ENCODE measurements at regions not wholly inside any gene's neighbourhood (a gene's known extent, or its start where the extent isn't known, plus 50 kb on each side); places are given as distances from the start of the nearest gene placed in this dataset.

DNA sequence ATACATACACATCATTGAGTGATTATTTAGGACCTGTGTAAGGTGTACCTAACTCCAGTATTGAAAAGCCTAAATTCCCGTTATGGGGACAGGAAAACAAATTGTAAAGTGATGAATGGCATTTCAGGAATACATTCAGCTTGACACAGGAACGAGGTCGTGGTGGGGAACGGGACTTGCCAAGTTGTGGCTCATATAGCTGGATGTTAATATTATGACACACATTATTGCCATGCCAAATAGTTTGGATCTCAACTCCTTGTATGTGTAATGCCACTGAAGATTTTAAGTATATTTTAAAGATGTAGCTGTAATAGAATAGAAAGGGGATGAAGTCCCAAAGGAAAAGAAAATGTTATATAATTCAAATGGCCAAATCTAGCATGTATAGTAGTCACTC lies 227.2 kb upstream of the GOLIM4 start:
- CTCF ChIA-PET: no interaction called here
- H3K4me3 Mint-ChIP-seq: no peak overlapping the region

GRCh38 chr3:168314166-168314565 lies 218.4 kb upstream of the GOLIM4 start:
- DNase-seq: no peak
- Mint-ChIP-seq H3K4me3 (no peak overlapping the region), H3K27ac (no peak overlapping the region), H3K36me3 (ENCODE audit: low read depth) (no peaks in the 10 kb centered on the region), H3K27me3 (no peaks in the 10 kb centered on the region), H3K9me3 (peaks cover 11% of the 10 kb centered on the region), H3K4me1 (no peaks in the 10 kb centered on the region)
- ChIA-PET POLR2A (no interaction called here), CTCF (no interaction called here)

More for the DNA sequence above, 227.2 kb upstream of the GOLIM4 start:
- POLR2A ChIA-PET: no interaction called here
- Mint-ChIP-seq H3K9me3 (peaks cover 3% of the 10 kb centered on the region), H3K27me3 (no peaks in the 10 kb centered on the region), H3K4me1 (no peaks in the 10 kb centered on the region), H3K36me3 (ENCODE audit: low read depth) (no peaks in the 10 kb centered on the region), H3K27ac (no peak overlapping the region)
- DNase-seq: no peak

GRCh38 chr3:168312984-168313383 lies 217.3 kb upstream of the GOLIM4 start:
- CTCF ChIA-PET: no interaction called here
- no peaks in the 10 kb centered on the region for H3K4me1 Mint-ChIP-seq
- peaks cover 7% of the 10 kb centered on the region for H3K9me3 Mint-ChIP-seq
- no peak overlapping the region for H3K27ac Mint-ChIP-seq
- POLR2A ChIA-PET: no interaction called here
- no peak for DNase-seq
- H3K36me3 Mint-ChIP-seq (ENCODE audit: low read depth): no peaks in the 10 kb centered on the region
- H3K4me3 Mint-ChIP-seq: no peak overlapping the region
- no peaks in the 10 kb centered on the region for H3K27me3 Mint-ChIP-seq

DNA sequence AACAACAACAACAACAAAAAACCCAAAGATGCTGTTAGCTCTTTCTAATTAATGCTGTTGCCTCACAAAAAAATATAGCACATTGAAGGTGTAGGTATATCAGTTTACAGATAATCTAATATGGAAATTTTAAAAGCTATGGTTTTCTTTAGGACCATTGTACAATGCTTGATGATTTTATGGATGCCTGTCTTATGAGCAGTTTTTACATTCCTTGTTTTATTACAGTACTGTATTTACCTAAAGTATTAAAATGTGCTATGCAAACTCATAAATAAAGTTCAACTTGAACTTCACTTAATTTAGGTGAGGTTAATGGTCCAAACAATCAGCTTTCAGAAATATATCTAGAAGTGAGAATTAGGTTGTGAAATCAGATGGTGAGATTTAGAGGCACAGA lies 212.2 kb upstream of the GOLIM4 start:
- POLR2A ChIA-PET: no interaction called here
- H3K9me3 Mint-ChIP-seq: peaks cover 10% of the 10 kb centered on the region
- CTCF ChIA-PET: no interaction called here

GRCh38 chr3:168295027-168295426 lies 199.3 kb upstream of the GOLIM4 start:
- ChIA-PET POLR2A (no interaction called here), CTCF (no interaction called here)
- H3K27ac Mint-ChIP-seq: no peak overlapping the region
- H3K9me3 Mint-ChIP-seq: no peaks in the 10 kb centered on the region
- no peak for DNase-seq
- H3K4me3 Mint-ChIP-seq: no peak overlapping the region
- no peaks in the 10 kb centered on the region for H3K27me3 Mint-ChIP-seq
- no peaks in the 10 kb centered on the region for H3K36me3 Mint-ChIP-seq (ENCODE audit: low read depth)
- H3K4me1 Mint-ChIP-seq: no peaks in the 10 kb centered on the region

More for the DNA sequence above, 212.2 kb upstream of the GOLIM4 start:
- Mint-ChIP-seq H3K36me3 (ENCODE audit: low read depth) (no peaks in the 10 kb centered on the region), H3K4me3 (no peak overlapping the region), H3K27me3 (no peaks in the 10 kb centered on the region), H3K4me1 (no peaks in the 10 kb centered on the region), H3K27ac (no peak overlapping the region)
- no peak for DNase-seq

DNA sequence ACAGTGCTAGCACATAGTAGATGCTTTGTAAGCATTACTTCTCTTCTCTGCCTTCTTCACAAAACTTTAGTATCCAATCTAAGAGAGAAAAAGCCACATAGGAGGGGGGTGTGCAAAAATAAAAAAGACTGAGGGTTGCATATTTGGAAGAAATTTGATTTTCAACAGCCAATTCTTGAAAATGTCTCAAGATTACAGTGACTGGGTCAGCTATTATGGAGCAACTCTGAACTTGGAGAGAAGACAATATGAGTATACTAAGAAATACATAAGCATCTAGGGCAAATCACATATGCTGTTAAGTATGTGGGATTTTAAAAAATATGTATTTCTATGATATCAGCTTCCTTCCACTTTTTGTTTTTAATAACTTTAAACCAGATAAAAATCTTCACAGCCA lies 196.6 kb upstream of the GOLIM4 start:
- CTCF ChIA-PET: no interaction called here
- Mint-ChIP-seq H3K9me3 (no peaks in the 10 kb centered on the region), H3K4me1 (no peaks in the 10 kb centered on the region), H3K27ac (no peak overlapping the region), H3K36me3 (ENCODE audit: low read depth) (no peaks in the 10 kb centered on the region), H3K27me3 (no peaks in the 10 kb centered on the region), H3K4me3 (no peak overlapping the region)
- DNase-seq: no peak
- POLR2A ChIA-PET: no interaction called here

DNA sequence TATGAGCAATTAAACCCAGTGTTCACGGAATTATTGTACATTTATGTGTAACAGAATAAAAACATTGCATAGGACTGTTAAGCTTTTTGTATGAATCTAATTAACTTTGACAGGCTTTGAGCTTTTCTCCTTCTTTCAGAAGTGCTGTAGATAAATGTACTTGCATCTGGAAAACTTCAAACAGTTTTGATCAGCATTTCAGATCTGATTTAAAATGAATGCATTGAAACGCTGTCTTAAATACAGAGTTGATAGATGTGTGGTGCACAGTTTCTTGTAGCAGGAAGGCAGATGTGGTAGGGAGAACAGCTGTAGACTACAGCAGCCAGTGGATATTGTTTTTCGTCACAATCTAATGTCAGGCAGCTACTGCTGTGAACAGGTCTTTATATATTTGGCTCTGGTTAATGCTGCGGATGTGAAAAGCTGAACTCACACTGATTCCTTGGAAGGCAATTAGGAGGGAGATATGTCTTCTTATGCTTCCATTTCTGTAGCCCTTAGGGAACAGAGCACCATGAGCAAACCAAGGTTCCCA lies 193.8 kb upstream of the GOLIM4 start:
- ChIA-PET POLR2A (no interaction called here), CTCF (no interaction called here)
- Mint-ChIP-seq H3K9me3 (no peaks in the 10 kb centered on the region), H3K36me3 (ENCODE audit: low read depth) (no peaks in the 10 kb centered on the region), H3K4me1 (no peaks in the 10 kb centered on the region), H3K4me3 (no peak overlapping the region), H3K27ac (no peak overlapping the region), H3K27me3 (no peaks in the 10 kb centered on the region)
- no peak for DNase-seq

GRCh38 chr3:168288511-168289401 lies 193.0 kb upstream of the GOLIM4 start:
- ChIA-PET CTCF (no interaction called here), POLR2A (no interaction called here)
- Mint-ChIP-seq H3K4me3 (no peak overlapping the region), H3K27me3 (no peaks in the 10 kb centered on the region), H3K9me3 (no peaks in the 10 kb centered on the region), H3K27ac (no peak overlapping the region), H3K4me1 (no peaks in the 10 kb centered on the region), H3K36me3 (ENCODE audit: low read depth) (no peaks in the 10 kb centered on the region)
- no peak for DNase-seq

DNA sequence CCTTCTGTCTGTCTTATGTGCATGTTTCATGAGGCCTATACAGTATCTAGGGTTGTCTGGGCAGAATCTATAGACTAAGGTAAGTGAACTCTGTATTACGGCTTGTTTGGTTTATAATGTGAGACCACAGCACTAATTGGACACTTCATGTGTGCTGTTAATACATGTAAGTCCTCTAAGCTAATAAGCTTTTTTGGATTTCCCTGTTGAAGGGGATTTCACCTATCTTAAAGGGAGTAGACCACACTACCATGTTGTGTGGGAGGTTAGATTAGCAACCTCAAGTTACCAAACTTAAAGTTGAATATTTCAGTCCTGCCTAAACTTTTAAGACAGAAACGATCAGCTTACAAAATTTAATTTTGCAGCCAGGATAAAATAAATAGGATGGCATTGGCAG lies 189.8 kb upstream of the GOLIM4 start:
- no peak for DNase-seq
- ChIA-PET POLR2A (no interaction called here), CTCF (no interaction called here)
- Mint-ChIP-seq H3K36me3 (ENCODE audit: low read depth) (no peaks in the 10 kb centered on the region), H3K27me3 (no peaks in the 10 kb centered on the region), H3K27ac (no peak overlapping the region), H3K9me3 (no peaks in the 10 kb centered on the region), H3K4me3 (no peak overlapping the region), H3K4me1 (no peaks in the 10 kb centered on the region)

DNA sequence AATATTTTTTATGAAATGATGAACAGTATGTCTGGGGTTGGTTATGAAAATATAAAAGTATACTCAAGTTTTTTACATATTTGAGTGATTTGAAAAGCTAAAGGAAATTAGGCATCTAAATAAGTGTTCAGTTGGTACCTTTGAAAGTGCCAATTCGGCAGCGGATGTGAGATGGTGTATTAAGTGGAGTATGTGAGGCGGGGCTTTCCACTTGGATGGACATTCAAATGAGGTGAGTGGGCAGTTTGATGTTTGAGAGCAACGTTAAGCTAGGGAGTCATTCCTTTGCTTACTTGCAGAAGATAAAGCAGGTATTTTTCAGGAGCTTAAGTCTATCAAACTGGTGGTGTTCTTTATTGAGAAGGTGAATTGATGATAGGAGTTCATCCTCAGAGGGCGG lies 189.0 kb upstream of the GOLIM4 start:
- no peak for DNase-seq
- Mint-ChIP-seq H3K4me3 (no peak overlapping the region), H3K27ac (no peak overlapping the region), H3K36me3 (ENCODE audit: low read depth) (no peaks in the 10 kb centered on the region), H3K9me3 (no peaks in the 10 kb centered on the region), H3K27me3 (no peaks in the 10 kb centered on the region), H3K4me1 (no peaks in the 10 kb centered on the region)
- ChIA-PET CTCF (interaction anchor here (0.8 kb wide), 1 partner anchor 556 kb away, joined by 3 read pairs; no protein-coding TSS in a partner anchor), POLR2A (no interaction called here)

DNA sequence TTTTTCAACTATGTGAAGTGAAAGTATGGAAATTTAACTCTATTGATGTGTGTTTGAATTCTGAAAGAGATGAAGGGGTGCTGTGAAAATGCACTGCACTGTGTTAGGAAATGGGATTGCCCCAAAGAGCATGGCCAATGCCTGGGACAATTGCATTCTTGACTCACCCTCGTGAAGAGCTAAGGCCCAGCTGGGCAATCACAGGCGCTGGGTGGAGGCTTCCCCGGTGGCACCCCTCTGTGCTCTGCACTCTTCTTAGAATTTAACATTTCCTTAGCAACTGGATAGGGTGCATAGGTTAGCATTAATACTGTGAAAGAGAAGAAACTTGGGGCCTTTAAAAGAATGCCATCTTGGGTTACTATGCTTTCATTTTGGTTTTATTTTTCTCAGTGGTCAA lies 179.9 kb upstream of the GOLIM4 start:
- Mint-ChIP-seq H3K9me3 (no peaks in the 10 kb centered on the region), H3K36me3 (ENCODE audit: low read depth) (no peaks in the 10 kb centered on the region), H3K4me3 (no peak overlapping the region), H3K27ac (no peak overlapping the region), H3K27me3 (no peaks in the 10 kb centered on the region), H3K4me1 (no peaks in the 10 kb centered on the region)
- ChIA-PET CTCF (interaction anchor here (0.5 kb wide), 1 partner anchor 1301 kb away, joined by 3 read pairs; no protein-coding TSS in a partner anchor), POLR2A (no interaction called here)
- DNase-seq: no peak

DNA sequence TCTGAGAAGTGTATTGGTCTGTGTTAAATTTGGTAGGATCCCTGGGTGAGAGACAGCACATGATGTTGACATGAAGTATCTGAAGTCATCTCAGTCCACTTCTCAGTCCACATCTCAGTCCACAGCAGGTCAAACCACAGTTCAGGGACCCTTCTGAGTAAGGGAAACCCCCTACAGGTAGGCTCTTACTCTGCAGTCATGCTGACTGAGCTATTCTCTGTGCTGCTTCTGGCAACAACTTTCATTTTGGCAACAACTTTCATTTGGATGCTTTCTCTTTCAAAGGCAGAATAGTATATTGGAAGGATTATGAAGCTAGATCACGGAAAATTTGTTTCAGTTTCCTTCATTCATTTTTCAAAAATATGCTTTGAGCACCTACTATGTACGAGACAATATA lies 178.2 kb upstream of the GOLIM4 start:
- Mint-ChIP-seq H3K4me3 (no peak overlapping the region), H3K4me1 (no peaks in the 10 kb centered on the region), H3K36me3 (ENCODE audit: low read depth) (no peaks in the 10 kb centered on the region), H3K27me3 (no peaks in the 10 kb centered on the region), H3K9me3 (no peaks in the 10 kb centered on the region), H3K27ac (no peak overlapping the region)
- ChIA-PET CTCF (no interaction called here), POLR2A (no interaction called here)
- DNase-seq: no peak

GRCh38 chr3:168273036-168273435 lies 177.3 kb upstream of the GOLIM4 start:
- H3K36me3 Mint-ChIP-seq (ENCODE audit: low read depth): no peaks in the 10 kb centered on the region
- no peaks in the 10 kb centered on the region for H3K27me3 Mint-ChIP-seq
- H3K4me3 Mint-ChIP-seq: no peak overlapping the region
- no peaks in the 10 kb centered on the region for H3K9me3 Mint-ChIP-seq
- H3K27ac Mint-ChIP-seq: no peak overlapping the region
- no peaks in the 10 kb centered on the region for H3K4me1 Mint-ChIP-seq
- ChIA-PET POLR2A (no interaction called here), CTCF (no interaction called here)
- no peak for DNase-seq

DNA sequence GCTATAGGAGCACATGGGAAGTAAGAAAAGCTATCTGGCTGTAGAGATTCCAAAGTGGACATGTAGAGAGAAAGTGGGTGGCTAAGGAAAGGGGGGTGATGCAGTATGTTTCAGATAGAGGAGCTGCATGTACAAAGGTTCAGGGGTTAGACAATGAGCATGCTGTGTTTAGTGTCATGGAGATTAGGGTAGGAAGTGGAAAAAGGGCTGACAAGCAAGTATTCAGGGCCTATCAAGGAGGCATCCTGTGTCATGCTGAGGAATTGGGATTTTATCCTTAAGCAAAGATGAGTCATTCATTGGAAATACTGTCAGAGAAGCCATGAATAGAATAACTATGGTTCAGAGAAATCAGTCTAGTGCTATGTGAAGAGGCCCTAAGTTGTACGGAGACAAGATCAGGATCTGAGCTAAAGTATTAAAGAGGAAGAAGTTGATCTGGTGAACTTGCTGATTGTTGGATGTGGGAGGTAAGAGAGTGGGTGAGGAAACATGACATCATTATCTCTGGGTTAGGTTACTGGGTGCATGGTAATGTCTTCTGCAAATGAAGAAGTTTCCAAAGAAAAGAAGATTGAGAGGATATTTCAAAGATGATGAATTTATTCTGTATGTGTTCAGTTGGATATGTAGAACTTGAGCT lies 176.7 kb upstream of the GOLIM4 start:
- H3K27me3 Mint-ChIP-seq: no peaks in the 10 kb centered on the region
- H3K36me3 Mint-ChIP-seq (ENCODE audit: low read depth): no peaks in the 10 kb centered on the region
- H3K9me3 Mint-ChIP-seq: no peaks in the 10 kb centered on the region
- ChIA-PET CTCF (no interaction called here), POLR2A (no interaction called here)
- H3K4me3 Mint-ChIP-seq: no peak overlapping the region
- H3K27ac Mint-ChIP-seq: no peak overlapping the region
- H3K4me1 Mint-ChIP-seq: no peaks in the 10 kb centered on the region
- no peak for DNase-seq

All from activated CD4-positive, alpha-beta memory T cell treated with anti-CD3 and anti-CD28 coated beads, Interleukin-2, amount 10 ng/mL, durations not matched to agents 7 days and 5 days (primary cell).